GM19239 (cell line): ENCODE measurements at regions not wholly inside any gene's neighbourhood (a gene's known extent, or its start where the extent isn't known, plus 50 kb on each side); places are given as distances from the start of the nearest gene placed in this dataset.

Experiments used
- DNase-seq: peaks from one replicate; pipeline ENCODE4 v3.0.0; 2011; ENCODE audit warnings: low spot score; ENCODE audit not compliant: insufficient read length
- FAIRE-seq: peaks from 2 replicates; lab custom pipeline; 2011; peaks lifted over from hg19 to GRCh38; lab: Jason Lieb, UNC

GRCh38 chr15:53404930-53405493 lies 354.5 kb downstream of the WDR72 start:
- DNase-seq (no peak), FAIRE-seq (no peak)

- no peak for DNase-seq
- FAIRE-seq = no peak
These were observed 358.0 kb downstream of the WDR72 start for GRCh38 chr15:53401503-53401902.

- DNase-seq = no peak
- no peak for FAIRE-seq
These were observed 358.5 kb downstream of the WDR72 start for GRCh38 chr15:53400986-53401385.

- FAIRE-seq (no peak), DNase-seq (no peak)
These were observed 362.3 kb downstream of the WDR72 start for GRCh38 chr15:53397041-53397616.

- no peak for FAIRE-seq
- no peak for DNase-seq
These were observed 363.6 kb downstream of the WDR72 start for GRCh38 chr15:53395871-53396270.

- no peak for FAIRE-seq
- DNase-seq = no peak
These were observed 368.9 kb downstream of the WDR72 start for GRCh38 chr15:53390549-53390948.

GRCh38 chr15:53389271-53390037 lies 370.0 kb downstream of the WDR72 start:
- DNase-seq (no peak), FAIRE-seq (no peak)

GRCh38 chr15:53384417-53384816 lies 375.0 kb downstream of the WDR72 start:
- no peak for FAIRE-seq

GRCh38 chr15:53378096-53378800 lies 381.2 kb downstream of the WDR72 start:
- DNase-seq = no peak

More at GRCh38 chr15:53384417-53384816, 375.0 kb downstream of the WDR72 start:
- DNase-seq = no peak

GRCh38 chr15:53367740-53368139 lies 391.7 kb downstream of the WDR72 start:
- no peak for DNase-seq
- no peak for FAIRE-seq

More at GRCh38 chr15:53378096-53378800, 381.2 kb downstream of the WDR72 start:
- no peak for FAIRE-seq

- FAIRE-seq (no peak), DNase-seq (no peak)
These were observed 398.6 kb downstream of the WDR72 start for GRCh38 chr15:53360881-53361280.

GRCh38 chr15:53359038-53359437 lies 400.4 kb downstream of the WDR72 start:
- no peak for DNase-seq
- FAIRE-seq = no peak

GRCh38 chr15:53354874-53355273 lies 404.6 kb downstream of the WDR72 start:
- no peak for FAIRE-seq
- DNase-seq = no peak

GRCh38 chr15:53351373-53351772 lies 408.1 kb downstream of the WDR72 start:
- DNase-seq (no peak), FAIRE-seq (no peak)

GRCh38 chr15:53346583-53346982 lies 412.9 kb downstream of the WDR72 start:
- DNase-seq (no peak), FAIRE-seq (no peak)

GRCh38 chr15:53331328-53332190 lies 427.9 kb downstream of the WDR72 start:
- DNase-seq (no peak), FAIRE-seq (no peak)

- DNase-seq = no peak
- FAIRE-seq = no peak
These were observed 431.1 kb downstream of the WDR72 start for GRCh38 chr15:53328341-53328740.

GRCh38 chr15:53324061-53324460 lies 435.4 kb downstream of the WDR72 start:
- DNase-seq (no peak), FAIRE-seq (no peak)

GRCh38 chr15:53323191-53323590 lies 436.3 kb downstream of the WDR72 start:
- FAIRE-seq (no peak), DNase-seq (no peak)

GRCh38 chr15:53320816-53321215 lies 438.6 kb downstream of the WDR72 start:
- FAIRE-seq = no peak
- no peak for DNase-seq
